K562 (cell line): ENCODE measurements at regions not wholly inside any gene's neighbourhood (a gene's known extent, or its start where the extent isn't known, plus 50 kb on each side); places are given as distances from the start of the nearest gene placed in this dataset.
"Not testable (repeated sequence)": the region's sequence is repeated elsewhere in the genome, so short reads cannot be mapped to it uniquely, and the experiment has no call there.

Experiments
- KLF13 ChIP-seq: fragments of 450-650 bp; IDR thresholded peaks from 2 replicates; pipeline ENCODE4 v1.6.1; 2016; ENCODE audit warnings: missing genetic modification characterization, low read depth, mild to moderate bottlenecking, missing compliant biosample characterization, moderate library complexity, borderline replicate concordance
- TAF1 ChIP-seq: IDR thresholded peaks from 2 replicates; pipeline ENCODE4 v1.6.1; 2011; ENCODE audit warnings: mild to moderate bottlenecking, low read length, moderate library complexity; ENCODE audit not compliant: insufficient read depth, control insufficient read depth, severe bottlenecking; ENCODE audit errors: extremely low read depth
- XRCC5 ChIP-seq: fragments of 200-400 bp; formaldehyde crosslinking; IDR thresholded peaks from 2 replicates; pipeline ENCODE4 v1.6.1; 2017; ENCODE audit warnings: low read depth, mild to moderate bottlenecking, low read length
- ZBTB11 ChIP-seq, 3 experiments: fragments of 200-800 bp in 1 of 3; fragments of 250-450 bp in 1 of 3; fragments of 450-650 bp in 1 of 3; sonication (Bioruptor Pico) in 1 of 3; sonication (Bioruptor generic) in 1 of 3; formaldehyde crosslinking in 1 of 3; IDR thresholded peaks; 2 replicates each; pipeline versions ENCODE4 v1.6.1 to v1.8.0; 2016 to 2022; ENCODE audit warnings: mild to moderate bottlenecking in 2 of 3, missing genetic modification characterization in 2 of 3, missing compliant biosample characterization in 1 of 3, moderate library complexity in 1 of 3
- ZEB2 ChIP-seq: fragments of 450-650 bp; IDR thresholded peaks from 2 replicates; pipeline ENCODE4 v1.6.1; 2016
- TF ChIP-seq, protein P1 (sequence below), 2 experiments: fragments of 450-650 bp; formaldehyde crosslinking in 1 of 2; IDR thresholded peaks; 2 replicates each; pipeline versions ENCODE4 v1.4.0 to v1.6.1; 2014 to 2020; ENCODE audit warnings: mild to moderate bottlenecking in 2 of 2, borderline replicate concordance in 1 of 2, low read depth in 1 of 2

GRCh38 chr9:89859842-89860241 is 255.0 kb downstream of the GADD45G start:
- not testable (repeated sequence) for TF ChIP-seq XRCC5; ZBTB11 (CRISPR knock-in tag; IDR thresholded peaks at IDR 0.05); KLF13 (tag); TAF1; ZEB2
- TF ChIP-seq, protein P1, sequence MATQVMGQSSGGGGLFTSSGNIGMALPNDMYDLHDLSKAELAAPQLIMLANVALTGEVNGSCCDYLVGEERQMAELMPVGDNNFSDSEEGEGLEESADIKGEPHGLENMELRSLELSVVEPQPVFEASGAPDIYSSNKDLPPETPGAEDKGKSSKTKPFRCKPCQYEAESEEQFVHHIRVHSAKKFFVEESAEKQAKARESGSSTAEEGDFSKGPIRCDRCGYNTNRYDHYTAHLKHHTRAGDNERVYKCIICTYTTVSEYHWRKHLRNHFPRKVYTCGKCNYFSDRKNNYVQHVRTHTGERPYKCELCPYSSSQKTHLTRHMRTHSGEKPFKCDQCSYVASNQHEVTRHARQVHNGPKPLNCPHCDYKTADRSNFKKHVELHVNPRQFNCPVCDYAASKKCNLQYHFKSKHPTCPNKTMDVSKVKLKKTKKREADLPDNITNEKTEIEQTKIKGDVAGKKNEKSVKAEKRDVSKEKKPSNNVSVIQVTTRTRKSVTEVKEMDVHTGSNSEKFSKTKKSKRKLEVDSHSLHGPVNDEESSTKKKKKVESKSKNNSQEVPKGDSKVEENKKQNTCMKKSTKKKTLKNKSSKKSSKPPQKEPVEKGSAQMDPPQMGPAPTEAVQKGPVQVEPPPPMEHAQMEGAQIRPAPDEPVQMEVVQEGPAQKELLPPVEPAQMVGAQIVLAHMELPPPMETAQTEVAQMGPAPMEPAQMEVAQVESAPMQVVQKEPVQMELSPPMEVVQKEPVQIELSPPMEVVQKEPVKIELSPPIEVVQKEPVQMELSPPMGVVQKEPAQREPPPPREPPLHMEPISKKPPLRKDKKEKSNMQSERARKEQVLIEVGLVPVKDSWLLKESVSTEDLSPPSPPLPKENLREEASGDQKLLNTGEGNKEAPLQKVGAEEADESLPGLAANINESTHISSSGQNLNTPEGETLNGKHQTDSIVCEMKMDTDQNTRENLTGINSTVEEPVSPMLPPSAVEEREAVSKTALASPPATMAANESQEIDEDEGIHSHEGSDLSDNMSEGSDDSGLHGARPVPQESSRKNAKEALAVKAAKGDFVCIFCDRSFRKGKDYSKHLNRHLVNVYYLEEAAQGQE (IDR thresholded peaks at IDR 0.05; ENCODE audit: borderline replicate concordance): not testable (repeated sequence)
- TF ChIP-seq, protein P1 (CRISPR knock-in tag; IDR thresholded peaks at IDR 0.05; ENCODE audit: low read depth): not testable (repeated sequence)
